Kidney (tissue), 13 donors: ENCODE measurements at regions not wholly inside any gene's neighbourhood (a gene's known extent, or its start where the extent isn't known, plus 50 kb on each side); places are given as distances from the start of the nearest gene placed in this dataset.

ENCODE experiments used
- DNase-seq, 5 donors: peaks; one replicate each; pipeline ENCODE4 v3.0.0-alpha.2; 2013 to 2020
- FAIRE-seq: peaks from 2 replicates; lab custom pipeline; 2012; peaks lifted over from hg19 to GRCh38; lab: Jason Lieb, UNC
- H3K27ac ChIP-seq, 2 donors: one replicate each; pipeline ENCODE4 v1.7.0; 2013; ENCODE audit warnings: low read depth in 2 of 2, low read length in 2 of 2, inconsistent platforms in 1 of 2
- H3K27me3 ChIP-seq: one replicate; pipeline ENCODE4 v1.7.1; 2013; ENCODE audit warnings: low read length, inconsistent platforms; ENCODE audit not compliant: control insufficient read depth, insufficient read depth
- H3K36me3 ChIP-seq, 3 donors: one replicate each; pipeline versions ENCODE4 v1.7.0 to v1.7.1; 2013; ENCODE audit warnings: low read length in 3 of 3, control low read depth in 1 of 3, inconsistent platforms in 1 of 3; ENCODE audit not compliant: insufficient read depth in 3 of 3, control insufficient read depth in 2 of 3
- H3K4me1 ChIP-seq, 3 donors: one replicate each; pipeline versions ENCODE4 v1.7.0 to v1.7.1; 2013; ENCODE audit warnings: low read length in 3 of 3, inconsistent platforms in 1 of 3, low read depth in 1 of 3; ENCODE audit not compliant: control insufficient read depth in 2 of 3, insufficient read depth in 2 of 3
- H3K4me3 ChIP-seq, 3 donors: one replicate each; pipeline versions ENCODE4 v1.7.0 to v1.8.1; 2013; ENCODE audit warnings: low read length in 3 of 3, control low read depth in 1 of 3, inconsistent platforms in 1 of 3
- H3K9ac ChIP-seq, 3 donors: one replicate each; pipeline versions ENCODE4 v1.7.0 to v1.7.1; 2013; ENCODE audit warnings: low read length in 3 of 3, control low read depth in 1 of 3, inconsistent platforms in 1 of 3
- H3K9me3 ChIP-seq, 3 donors: one replicate each; pipeline versions ENCODE4 v1.7.0 to v1.7.1; 2013; ENCODE audit warnings: low read length in 3 of 3, control low read depth in 1 of 3, inconsistent platforms in 1 of 3; ENCODE audit not compliant: control insufficient read depth in 2 of 3, insufficient read depth in 1 of 3
- intact Hi-C: fragments of 100-400 bp; cut with DNase I; formaldehyde crosslinking; loops from one replicate; pipeline ENCODE4 v1.11.1; 2022
- TF ChIP-seq, protein P1 (sequence below): IDR thresholded peaks from 3 replicates; pipeline ENCODE4 v1.5.1; 2012; ENCODE audit warnings: mild to moderate bottlenecking, moderate library complexity, borderline replicate concordance; ENCODE audit not compliant: insufficient read depth; ENCODE audit errors: extremely low read depth
- donor health status: control.
- donor health status: control.
- donor health status: control.
- donor health status: control.
- donor health status: control.
- donor health status: DM: yes; HTN: yes; CAD: no.
- donor health status: Normal renal cell carcinoma (clear cell type).

DNA sequence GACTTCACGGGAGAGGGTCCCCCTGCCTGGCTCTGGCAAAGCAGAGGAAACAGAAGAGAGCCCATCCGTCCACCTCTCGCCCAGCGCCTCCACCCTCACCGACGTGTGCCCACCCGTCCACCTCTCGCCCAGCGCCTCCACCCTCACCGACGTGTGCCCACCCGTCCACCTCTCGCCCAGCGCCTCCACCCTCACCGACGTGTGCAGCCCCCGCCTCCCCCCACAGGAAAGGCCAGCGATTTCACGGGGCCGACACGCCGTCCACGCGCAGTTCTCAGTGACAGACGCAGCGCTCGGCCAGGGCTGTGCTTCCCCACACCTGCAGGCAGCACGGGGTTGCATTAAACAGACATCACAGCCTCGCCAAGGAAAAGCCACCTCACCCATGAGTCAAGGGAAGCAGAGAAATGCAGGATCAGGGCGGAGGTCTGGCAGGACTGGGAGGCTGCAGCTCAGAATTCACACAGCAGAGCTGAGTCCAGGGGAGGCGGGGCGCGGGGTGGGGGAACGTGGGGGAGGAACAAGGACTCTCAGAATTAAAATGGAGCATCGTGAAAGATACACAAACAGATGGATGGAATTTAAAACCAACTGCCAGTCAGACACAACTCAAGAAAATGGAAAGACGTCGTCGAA lies 377.7 kb downstream of the BRD1 start:
- FAIRE-seq, result no peak
- H3K4me3 ChIP-seq, result no peak overlapping the region
- no peaks in the 10 kb centered on the region for H3K4me1 ChIP-seq
- peaks cover 0 to 4% (median 0%) of the 10 kb centered on the region in 3 donors for H3K9me3 ChIP-seq
- no peak for DNase-seq
- intact Hi-C loops, result no loop called here
- TF ChIP-seq, protein P1, sequence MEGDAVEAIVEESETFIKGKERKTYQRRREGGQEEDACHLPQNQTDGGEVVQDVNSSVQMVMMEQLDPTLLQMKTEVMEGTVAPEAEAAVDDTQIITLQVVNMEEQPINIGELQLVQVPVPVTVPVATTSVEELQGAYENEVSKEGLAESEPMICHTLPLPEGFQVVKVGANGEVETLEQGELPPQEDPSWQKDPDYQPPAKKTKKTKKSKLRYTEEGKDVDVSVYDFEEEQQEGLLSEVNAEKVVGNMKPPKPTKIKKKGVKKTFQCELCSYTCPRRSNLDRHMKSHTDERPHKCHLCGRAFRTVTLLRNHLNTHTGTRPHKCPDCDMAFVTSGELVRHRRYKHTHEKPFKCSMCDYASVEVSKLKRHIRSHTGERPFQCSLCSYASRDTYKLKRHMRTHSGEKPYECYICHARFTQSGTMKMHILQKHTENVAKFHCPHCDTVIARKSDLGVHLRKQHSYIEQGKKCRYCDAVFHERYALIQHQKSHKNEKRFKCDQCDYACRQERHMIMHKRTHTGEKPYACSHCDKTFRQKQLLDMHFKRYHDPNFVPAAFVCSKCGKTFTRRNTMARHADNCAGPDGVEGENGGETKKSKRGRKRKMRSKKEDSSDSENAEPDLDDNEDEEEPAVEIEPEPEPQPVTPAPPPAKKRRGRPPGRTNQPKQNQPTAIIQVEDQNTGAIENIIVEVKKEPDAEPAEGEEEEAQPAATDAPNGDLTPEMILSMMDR, result no peak
- no peak overlapping the region for H3K9ac ChIP-seq
- H3K36me3 ChIP-seq, result no peaks in the 10 kb centered on the region
- peaks cover 12% of the 10 kb centered on the region for H3K27me3 ChIP-seq
- H3K27ac ChIP-seq, result no peak overlapping the region

DNA sequence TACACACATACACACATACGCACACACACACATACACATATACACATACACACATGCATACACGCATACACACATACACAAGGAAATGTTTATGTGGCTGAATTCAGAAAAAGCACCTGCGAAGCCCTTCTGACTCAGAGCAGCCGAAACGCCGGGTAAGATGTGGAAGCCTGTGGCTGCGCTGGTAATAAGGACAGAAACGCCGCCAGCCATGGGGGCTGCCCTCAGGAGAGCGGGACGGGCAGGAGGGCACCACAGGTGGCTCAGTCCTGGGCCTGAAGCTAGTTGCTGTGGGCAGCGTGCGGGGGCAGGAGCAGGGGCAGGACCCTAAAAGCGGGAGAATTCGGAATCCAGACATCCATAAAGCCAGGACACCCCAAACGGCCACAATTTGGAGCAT lies 378.3 kb downstream of the BRD1 start:
- Histone ChIP-seq H3K4me3 (no peak overlapping the region), H3K9me3 (peaks cover 0 to 4% (median 0%) of the 10 kb centered on the region in 3 donors), H3K27ac (no peak overlapping the region), H3K9ac (no peak overlapping the region), H3K36me3 (no peaks in the 10 kb centered on the region), H3K4me1 (no peaks in the 10 kb centered on the region), H3K27me3 (peaks cover 12% of the 10 kb centered on the region)
- peak in 1 of 5 donors; percentile 15 for DNase-seq
- TF ChIP-seq, protein P1, result no peak
- intact Hi-C loops, result no loop called here
- no peak for FAIRE-seq

DNA sequence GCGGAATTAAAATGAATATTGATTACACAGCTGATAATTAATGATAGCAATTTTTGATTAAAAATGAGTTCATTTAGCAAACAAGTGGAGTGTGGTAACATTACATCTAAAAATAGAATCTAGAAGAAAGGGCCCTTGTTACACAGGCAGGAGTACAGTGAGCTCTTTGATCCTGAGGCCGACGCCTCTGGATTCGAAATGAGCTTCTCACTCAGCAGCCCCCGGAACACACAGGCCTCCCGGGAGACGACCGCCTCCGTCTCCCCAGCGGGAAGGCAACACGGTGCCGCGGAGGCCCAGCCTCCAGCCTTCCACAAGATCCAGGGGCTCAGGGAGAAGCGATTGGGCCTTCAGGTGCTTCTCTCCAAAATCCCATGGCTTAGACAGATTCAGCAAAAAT lies 379.1 kb downstream of the BRD1 start:
- H3K27me3 ChIP-seq, result peaks cover 12% of the 10 kb centered on the region
- peak in 1 of 5 donors; percentile 31 for DNase-seq

More for the DNA sequence above, 379.1 kb downstream of the BRD1 start:
- H3K27ac ChIP-seq, result no peak overlapping the region
- no peak overlapping the region for H3K4me3 ChIP-seq
- no peak overlapping the region for H3K9ac ChIP-seq
- H3K9me3 ChIP-seq, result peaks cover 0 to 4% (median 0%) of the 10 kb centered on the region in 3 donors
- FAIRE-seq, result no peak
- no peaks in the 10 kb centered on the region for H3K36me3 ChIP-seq
- H3K4me1 ChIP-seq, result no peaks in the 10 kb centered on the region
- intact Hi-C loops, result no loop called here
- TF ChIP-seq, protein P1, result no peak
